Ishikawa (cell line): ENCODE measurements at regions not wholly inside any gene's neighbourhood (a gene's known extent, or its start where the extent isn't known, plus 50 kb on each side); places are given as distances from the start of the nearest gene placed in this dataset.

ENCODE experiments used
- CEBPB ChIP-seq: IDR thresholded peaks from 2 replicates; pipeline ENCODE4 v1.6.1; 2012
- CREB1 ChIP-seq: IDR thresholded peaks from 2 replicates; pipeline ENCODE4 v1.6.1; 2012; ENCODE audit warnings: low read depth
- EGR1 ChIP-seq: IDR thresholded peaks from 2 replicates; pipeline ENCODE4 v1.6.1; 2012
- EP300 ChIP-seq: IDR thresholded peaks from 2 replicates; pipeline ENCODE4 v1.6.1; 2012; ENCODE audit warnings: borderline replicate concordance
- FOXM1 ChIP-seq: IDR thresholded peaks from 2 replicates; pipeline ENCODE4 v1.6.1; 2012; ENCODE audit warnings: low read depth, borderline replicate concordance
- MAX ChIP-seq: IDR thresholded peaks from 2 replicates; pipeline ENCODE4 v1.6.1; 2012
- NFIC ChIP-seq: IDR thresholded peaks from 2 replicates; pipeline ENCODE4 v1.6.1; 2012
- RAD21 ChIP-seq: IDR thresholded peaks from 2 replicates; pipeline ENCODE4 v1.6.1; 2012; ENCODE audit warnings: low read depth
- TAF1 ChIP-seq: IDR thresholded peaks from 2 replicates; pipeline ENCODE4 v1.6.1; 2012; ENCODE audit warnings: low read depth, mild to moderate bottlenecking
- TCF12 ChIP-seq: IDR thresholded peaks from 2 replicates; pipeline ENCODE4 v1.6.1; 2012; ENCODE audit warnings: low read depth
- TEAD4 ChIP-seq: IDR thresholded peaks from 2 replicates; pipeline ENCODE4 v1.6.1; 2012
- YY1 ChIP-seq: IDR thresholded peaks from 2 replicates; pipeline ENCODE4 v1.6.1; 2012; ENCODE audit warnings: low read depth
- ZBTB7A ChIP-seq: IDR thresholded peaks from 2 replicates; pipeline ENCODE4 v1.6.1; 2012; ENCODE audit warnings: low read depth
- TF ChIP-seq, protein P1 (sequence below): IDR thresholded peaks from 2 replicates; pipeline ENCODE4 v1.6.1; 2012
- TF ChIP-seq, protein P2 (sequence below): IDR thresholded peaks from 2 replicates; pipeline ENCODE4 v1.6.1; 2012; ENCODE audit warnings: low read depth, mild to moderate bottlenecking

GRCh38 chr13:53191091-53191490 is 162.5 kb downstream of the OLFM4 start:
- TF ChIP-seq TCF12 = no peak
- no peak for TF ChIP-seq NFIC
- no peak for TF ChIP-seq EGR1
- TF ChIP-seq TEAD4 = no peak
- TF ChIP-seq RAD21 = no peak
- TF ChIP-seq, protein P1, sequence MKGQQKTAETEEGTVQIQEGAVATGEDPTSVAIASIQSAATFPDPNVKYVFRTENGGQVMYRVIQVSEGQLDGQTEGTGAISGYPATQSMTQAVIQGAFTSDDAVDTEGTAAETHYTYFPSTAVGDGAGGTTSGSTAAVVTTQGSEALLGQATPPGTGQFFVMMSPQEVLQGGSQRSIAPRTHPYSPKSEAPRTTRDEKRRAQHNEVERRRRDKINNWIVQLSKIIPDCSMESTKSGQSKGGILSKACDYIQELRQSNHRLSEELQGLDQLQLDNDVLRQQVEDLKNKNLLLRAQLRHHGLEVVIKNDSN = no peak
- no peak for TF ChIP-seq EP300
- TF ChIP-seq FOXM1 = no peak
- TF ChIP-seq MAX = no peak
- TF ChIP-seq YY1 = no peak
- TF ChIP-seq, protein P2, sequence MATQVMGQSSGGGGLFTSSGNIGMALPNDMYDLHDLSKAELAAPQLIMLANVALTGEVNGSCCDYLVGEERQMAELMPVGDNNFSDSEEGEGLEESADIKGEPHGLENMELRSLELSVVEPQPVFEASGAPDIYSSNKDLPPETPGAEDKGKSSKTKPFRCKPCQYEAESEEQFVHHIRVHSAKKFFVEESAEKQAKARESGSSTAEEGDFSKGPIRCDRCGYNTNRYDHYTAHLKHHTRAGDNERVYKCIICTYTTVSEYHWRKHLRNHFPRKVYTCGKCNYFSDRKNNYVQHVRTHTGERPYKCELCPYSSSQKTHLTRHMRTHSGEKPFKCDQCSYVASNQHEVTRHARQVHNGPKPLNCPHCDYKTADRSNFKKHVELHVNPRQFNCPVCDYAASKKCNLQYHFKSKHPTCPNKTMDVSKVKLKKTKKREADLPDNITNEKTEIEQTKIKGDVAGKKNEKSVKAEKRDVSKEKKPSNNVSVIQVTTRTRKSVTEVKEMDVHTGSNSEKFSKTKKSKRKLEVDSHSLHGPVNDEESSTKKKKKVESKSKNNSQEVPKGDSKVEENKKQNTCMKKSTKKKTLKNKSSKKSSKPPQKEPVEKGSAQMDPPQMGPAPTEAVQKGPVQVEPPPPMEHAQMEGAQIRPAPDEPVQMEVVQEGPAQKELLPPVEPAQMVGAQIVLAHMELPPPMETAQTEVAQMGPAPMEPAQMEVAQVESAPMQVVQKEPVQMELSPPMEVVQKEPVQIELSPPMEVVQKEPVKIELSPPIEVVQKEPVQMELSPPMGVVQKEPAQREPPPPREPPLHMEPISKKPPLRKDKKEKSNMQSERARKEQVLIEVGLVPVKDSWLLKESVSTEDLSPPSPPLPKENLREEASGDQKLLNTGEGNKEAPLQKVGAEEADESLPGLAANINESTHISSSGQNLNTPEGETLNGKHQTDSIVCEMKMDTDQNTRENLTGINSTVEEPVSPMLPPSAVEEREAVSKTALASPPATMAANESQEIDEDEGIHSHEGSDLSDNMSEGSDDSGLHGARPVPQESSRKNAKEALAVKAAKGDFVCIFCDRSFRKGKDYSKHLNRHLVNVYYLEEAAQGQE = no peak
- no peak for TF ChIP-seq CREB1
- TF ChIP-seq TAF1 = no peak
- TF ChIP-seq CEBPB = no peak
- no peak for TF ChIP-seq ZBTB7A

DNA sequence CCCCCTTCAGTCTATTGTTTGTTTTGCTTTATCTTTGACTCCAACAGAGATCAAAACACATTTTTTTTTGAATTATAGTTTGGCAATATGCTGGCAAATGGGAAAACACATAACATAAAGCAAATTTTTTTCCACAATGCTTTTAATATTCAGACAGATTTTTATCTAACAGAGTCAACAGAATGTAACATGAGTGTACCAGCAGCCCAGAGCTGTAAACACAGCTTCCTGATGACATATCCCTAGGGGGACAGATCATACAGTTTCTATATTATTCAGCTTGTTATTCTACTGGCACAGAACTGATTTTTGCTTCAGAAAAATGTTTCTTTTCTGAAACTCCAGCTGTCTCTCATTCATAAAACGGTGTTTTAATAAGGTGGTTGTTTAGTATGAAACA is 168.8 kb downstream of the OLFM4 start:
- TF ChIP-seq FOXM1 (no peak), EGR1 (no peak), MAX (no peak), EP300 (no peak), TCF12 (no peak), YY1 (no peak), ZBTB7A (no peak), NFIC (no peak), CREB1 (no peak)
- TF ChIP-seq, protein P1 = no peak

GRCh38 chr13:53198017-53198416 is 169.4 kb downstream of the OLFM4 start:
- TF ChIP-seq EGR1 = no peak
- TF ChIP-seq YY1 = no peak
- TF ChIP-seq RAD21 = no peak
- no peak for TF ChIP-seq MAX
- TF ChIP-seq TAF1 = no peak
- TF ChIP-seq NFIC = no peak
- TF ChIP-seq CREB1 = no peak
- TF ChIP-seq FOXM1 = no peak

GRCh38 chr13:53198736-53199135 is 170.1 kb downstream of the OLFM4 start:
- TF ChIP-seq TEAD4 (no peak), TAF1 (no peak), TCF12 (no peak), EGR1 (no peak), NFIC (no peak), RAD21 (no peak), FOXM1 (no peak), ZBTB7A (no peak), EP300 (no peak), CEBPB (no peak), YY1 (no peak), CREB1 (no peak), MAX (no peak)
- TF ChIP-seq, protein P1 = no peak
- TF ChIP-seq, protein P2 = no peak

GRCh38 chr13:53200075-53200474 is 171.5 kb downstream of the OLFM4 start:
- TF ChIP-seq EP300 = no peak
- TF ChIP-seq CREB1 = no peak
- no peak for TF ChIP-seq TEAD4
- no peak for TF ChIP-seq NFIC
- no peak for TF ChIP-seq YY1
- TF ChIP-seq TAF1 = no peak
- TF ChIP-seq CEBPB = no peak
- no peak for TF ChIP-seq RAD21
